ENCODE measurements at regions not wholly inside any gene's neighbourhood (a gene's known extent, or its start where the extent isn't known, plus 50 kb on each side); places are given as distances from the start of the nearest gene placed in this dataset.
A peak's percentile ranks its signal among the peaks of the same experiment; 100 is the strongest.

DNA sequence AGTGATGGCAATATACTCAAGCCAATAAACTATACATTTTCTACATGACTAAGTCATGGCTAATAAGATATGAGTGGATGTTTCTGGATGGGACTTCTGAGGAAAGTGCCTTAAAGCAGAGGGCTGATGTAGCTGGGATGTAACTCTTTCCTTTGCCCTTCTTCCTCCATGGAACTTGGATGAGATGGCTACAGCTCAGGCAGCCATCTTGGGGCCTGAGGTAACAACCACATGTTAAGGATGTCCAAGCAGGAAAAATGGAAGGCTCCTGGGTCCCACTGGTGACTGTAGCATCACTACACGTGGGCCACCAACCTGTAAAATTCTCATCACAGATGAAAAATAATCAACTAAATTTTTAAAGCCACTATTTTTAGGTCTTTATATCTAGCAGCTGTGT is 54.4 kb upstream of the GRIP1 start:
- H3K4me1 Mint-ChIP-seq, result peaks cover 15% of the 10 kb centered on the region
- no peak for ATAC-seq
- ChIA-PET CTCF (interaction anchor here (1.0 kb wide), 1 partner anchor 428 kb away, joined by 3 read pairs; no protein-coding TSS in a partner anchor), POLR2A (no interaction called here)
- peaks cover 5% of the 10 kb centered on the region for H3K9me3 Mint-ChIP-seq
- H3K27ac Mint-ChIP-seq, result 0 out of 2 replicates have a peak overlapping the region, but pooled peaks have one; percentile 88
- no peaks in the 10 kb centered on the region for H3K36me3 Mint-ChIP-seq
- TF ChIP-seq ZNF416 (CRISPR knock-in tag; IDR thresholded peaks at IDR 0.05) (no peak), CREM (CRISPR knock-in tag; IDR thresholded peaks at IDR 0.05) (no peak), NFATC4 (CRISPR knock-in tag; IDR thresholded peaks at IDR 0.05) (no peak), ZNF317 (CRISPR knock-in tag; IDR thresholded peaks at IDR 0.05; ENCODE audit: borderline replicate concordance, low read depth) (no peak), KAT7 (CRISPR knock-in tag; IDR thresholded peaks at IDR 0.05; ENCODE audit: borderline replicate concordance) (no peak), TEAD1 (CRISPR knock-in tag; IDR thresholded peaks at IDR 0.05) (no peak), PRRX2 (CRISPR knock-in tag; IDR thresholded peaks at IDR 0.05) (no peak), GTF2I (CRISPR knock-in tag; conservative IDR thresholded peaks at IDR 0.05) (no peak), RORB (CRISPR knock-in tag; IDR thresholded peaks at IDR 0.05) (no peak), FOXP1 (CRISPR knock-in tag; IDR thresholded peaks at IDR 0.05; ENCODE audit: borderline replicate concordance) (no peak)
- TF ChIP-seq, protein P1, sequence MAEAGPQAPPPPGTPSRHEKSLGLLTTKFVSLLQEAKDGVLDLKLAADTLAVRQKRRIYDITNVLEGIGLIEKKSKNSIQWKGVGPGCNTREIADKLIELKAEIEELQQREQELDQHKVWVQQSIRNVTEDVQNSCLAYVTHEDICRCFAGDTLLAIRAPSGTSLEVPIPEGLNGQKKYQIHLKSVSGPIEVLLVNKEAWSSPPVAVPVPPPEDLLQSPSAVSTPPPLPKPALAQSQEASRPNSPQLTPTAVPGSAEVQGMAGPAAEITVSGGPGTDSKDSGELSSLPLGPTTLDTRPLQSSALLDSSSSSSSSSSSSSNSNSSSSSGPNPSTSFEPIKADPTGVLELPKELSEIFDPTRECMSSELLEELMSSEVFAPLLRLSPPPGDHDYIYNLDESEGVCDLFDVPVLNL (CRISPR knock-in tag; IDR thresholded peaks at IDR 0.05; ENCODE audit: borderline replicate concordance, low read depth), result no peak
- TF ChIP-seq, protein P2, sequence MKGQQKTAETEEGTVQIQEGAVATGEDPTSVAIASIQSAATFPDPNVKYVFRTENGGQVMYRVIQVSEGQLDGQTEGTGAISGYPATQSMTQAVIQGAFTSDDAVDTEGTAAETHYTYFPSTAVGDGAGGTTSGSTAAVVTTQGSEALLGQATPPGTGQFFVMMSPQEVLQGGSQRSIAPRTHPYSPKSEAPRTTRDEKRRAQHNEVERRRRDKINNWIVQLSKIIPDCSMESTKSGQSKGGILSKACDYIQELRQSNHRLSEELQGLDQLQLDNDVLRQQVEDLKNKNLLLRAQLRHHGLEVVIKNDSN (CRISPR knock-in tag; IDR thresholded peaks at IDR 0.05), result no peak
- TF ChIP-seq, protein P3, sequence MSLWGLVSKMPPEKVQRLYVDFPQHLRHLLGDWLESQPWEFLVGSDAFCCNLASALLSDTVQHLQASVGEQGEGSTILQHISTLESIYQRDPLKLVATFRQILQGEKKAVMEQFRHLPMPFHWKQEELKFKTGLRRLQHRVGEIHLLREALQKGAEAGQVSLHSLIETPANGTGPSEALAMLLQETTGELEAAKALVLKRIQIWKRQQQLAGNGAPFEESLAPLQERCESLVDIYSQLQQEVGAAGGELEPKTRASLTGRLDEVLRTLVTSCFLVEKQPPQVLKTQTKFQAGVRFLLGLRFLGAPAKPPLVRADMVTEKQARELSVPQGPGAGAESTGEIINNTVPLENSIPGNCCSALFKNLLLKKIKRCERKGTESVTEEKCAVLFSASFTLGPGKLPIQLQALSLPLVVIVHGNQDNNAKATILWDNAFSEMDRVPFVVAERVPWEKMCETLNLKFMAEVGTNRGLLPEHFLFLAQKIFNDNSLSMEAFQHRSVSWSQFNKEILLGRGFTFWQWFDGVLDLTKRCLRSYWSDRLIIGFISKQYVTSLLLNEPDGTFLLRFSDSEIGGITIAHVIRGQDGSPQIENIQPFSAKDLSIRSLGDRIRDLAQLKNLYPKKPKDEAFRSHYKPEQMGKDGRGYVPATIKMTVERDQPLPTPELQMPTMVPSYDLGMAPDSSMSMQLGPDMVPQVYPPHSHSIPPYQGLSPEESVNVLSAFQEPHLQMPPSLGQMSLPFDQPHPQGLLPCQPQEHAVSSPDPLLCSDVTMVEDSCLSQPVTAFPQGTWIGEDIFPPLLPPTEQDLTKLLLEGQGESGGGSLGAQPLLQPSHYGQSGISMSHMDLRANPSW (CRISPR knock-in tag; conservative IDR thresholded peaks at IDR 0.05; ENCODE audit: low read depth), result no peak
- TF ChIP-seq, protein P4, sequence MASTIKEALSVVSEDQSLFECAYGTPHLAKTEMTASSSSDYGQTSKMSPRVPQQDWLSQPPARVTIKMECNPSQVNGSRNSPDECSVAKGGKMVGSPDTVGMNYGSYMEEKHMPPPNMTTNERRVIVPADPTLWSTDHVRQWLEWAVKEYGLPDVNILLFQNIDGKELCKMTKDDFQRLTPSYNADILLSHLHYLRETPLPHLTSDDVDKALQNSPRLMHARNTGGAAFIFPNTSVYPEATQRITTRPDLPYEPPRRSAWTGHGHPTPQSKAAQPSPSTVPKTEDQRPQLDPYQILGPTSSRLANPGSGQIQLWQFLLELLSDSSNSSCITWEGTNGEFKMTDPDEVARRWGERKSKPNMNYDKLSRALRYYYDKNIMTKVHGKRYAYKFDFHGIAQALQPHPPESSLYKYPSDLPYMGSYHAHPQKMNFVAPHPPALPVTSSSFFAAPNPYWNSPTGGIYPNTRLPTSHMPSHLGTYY (CRISPR knock-in tag; IDR thresholded peaks at IDR 0.05), result no peak
- TF ChIP-seq, protein P5, sequence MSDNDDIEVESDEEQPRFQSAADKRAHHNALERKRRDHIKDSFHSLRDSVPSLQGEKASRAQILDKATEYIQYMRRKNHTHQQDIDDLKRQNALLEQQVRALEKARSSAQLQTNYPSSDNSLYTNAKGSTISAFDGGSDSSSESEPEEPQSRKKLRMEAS (CRISPR knock-in tag; IDR thresholded peaks at IDR 0.05), result no peak
- DNase-seq (ENCODE audit: low spot score), result no peak
- no peaks in the 10 kb centered on the region for H3K27me3 Mint-ChIP-seq (ENCODE audit: low read depth)
- H3K4me3 Mint-ChIP-seq, result no peak overlapping the region

DNA sequence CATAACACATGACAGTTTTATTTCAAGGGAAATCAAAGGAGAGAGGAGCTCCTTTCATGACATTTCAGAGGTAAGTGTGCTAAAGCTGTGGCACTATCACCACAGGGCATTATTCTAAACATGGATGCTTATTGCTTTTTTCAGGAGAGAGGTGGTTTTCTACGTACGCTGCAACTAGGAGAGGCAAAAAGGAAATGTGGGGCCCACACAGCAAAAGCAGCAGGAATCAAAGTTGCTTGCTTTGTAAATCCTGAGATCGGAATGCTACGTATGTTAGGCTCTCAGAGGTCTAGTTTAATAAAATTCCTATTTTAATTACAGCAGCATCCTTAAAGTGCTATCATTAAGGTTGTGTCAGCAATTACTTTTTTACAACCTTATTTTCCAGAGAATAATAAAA is 55.0 kb upstream of the GRIP1 start:
- Mint-ChIP-seq H3K9me3 (peaks cover 5% of the 10 kb centered on the region), H3K27me3 (ENCODE audit: low read depth) (no peaks in the 10 kb centered on the region), H3K4me1 (peaks cover 15% of the 10 kb centered on the region), H3K4me3 (no peak overlapping the region), H3K27ac (peak overlapping the region; percentile 88), H3K36me3 (no peaks in the 10 kb centered on the region)
- POLR2A ChIA-PET, result no interaction called here
- peak; percentile 86 for ATAC-seq
- CTCF ChIA-PET, result interaction anchor here (1.0 kb wide), 1 partner anchor 428 kb away, joined by 3 read pairs; no protein-coding TSS in a partner anchor
- DNase-seq (ENCODE audit: low spot score), result no peak
- TF ChIP-seq MYBL2 (CRISPR knock-in tag; IDR thresholded peaks at IDR 0.05) (no peak), JUN (CRISPR knock-in tag; IDR thresholded peaks at IDR 0.05) (no peak), HMGA2 (CRISPR knock-in tag; IDR thresholded peaks at IDR 0.05) (no peak), ZNF219 (CRISPR knock-in tag; IDR thresholded peaks at IDR 0.05; ENCODE audit: borderline replicate concordance) (no peak), OVOL2 (CRISPR knock-in tag; IDR thresholded peaks at IDR 0.05; ENCODE audit: borderline replicate concordance) (no peak), GTF2I (CRISPR knock-in tag; conservative IDR thresholded peaks at IDR 0.05) (no peak), TEAD4 (CRISPR knock-in tag; IDR thresholded peaks at IDR 0.05) (no peak), RELA (CRISPR knock-in tag; IDR thresholded peaks at IDR 0.05; ENCODE audit: borderline replicate concordance) (no peak)
- TF ChIP-seq, protein P6, sequence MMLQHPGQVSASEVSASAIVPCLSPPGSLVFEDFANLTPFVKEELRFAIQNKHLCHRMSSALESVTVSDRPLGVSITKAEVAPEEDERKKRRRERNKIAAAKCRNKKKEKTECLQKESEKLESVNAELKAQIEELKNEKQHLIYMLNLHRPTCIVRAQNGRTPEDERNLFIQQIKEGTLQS (CRISPR knock-in tag; conservative IDR thresholded peaks at IDR 0.05), result no peak
- TF ChIP-seq, protein P7, sequence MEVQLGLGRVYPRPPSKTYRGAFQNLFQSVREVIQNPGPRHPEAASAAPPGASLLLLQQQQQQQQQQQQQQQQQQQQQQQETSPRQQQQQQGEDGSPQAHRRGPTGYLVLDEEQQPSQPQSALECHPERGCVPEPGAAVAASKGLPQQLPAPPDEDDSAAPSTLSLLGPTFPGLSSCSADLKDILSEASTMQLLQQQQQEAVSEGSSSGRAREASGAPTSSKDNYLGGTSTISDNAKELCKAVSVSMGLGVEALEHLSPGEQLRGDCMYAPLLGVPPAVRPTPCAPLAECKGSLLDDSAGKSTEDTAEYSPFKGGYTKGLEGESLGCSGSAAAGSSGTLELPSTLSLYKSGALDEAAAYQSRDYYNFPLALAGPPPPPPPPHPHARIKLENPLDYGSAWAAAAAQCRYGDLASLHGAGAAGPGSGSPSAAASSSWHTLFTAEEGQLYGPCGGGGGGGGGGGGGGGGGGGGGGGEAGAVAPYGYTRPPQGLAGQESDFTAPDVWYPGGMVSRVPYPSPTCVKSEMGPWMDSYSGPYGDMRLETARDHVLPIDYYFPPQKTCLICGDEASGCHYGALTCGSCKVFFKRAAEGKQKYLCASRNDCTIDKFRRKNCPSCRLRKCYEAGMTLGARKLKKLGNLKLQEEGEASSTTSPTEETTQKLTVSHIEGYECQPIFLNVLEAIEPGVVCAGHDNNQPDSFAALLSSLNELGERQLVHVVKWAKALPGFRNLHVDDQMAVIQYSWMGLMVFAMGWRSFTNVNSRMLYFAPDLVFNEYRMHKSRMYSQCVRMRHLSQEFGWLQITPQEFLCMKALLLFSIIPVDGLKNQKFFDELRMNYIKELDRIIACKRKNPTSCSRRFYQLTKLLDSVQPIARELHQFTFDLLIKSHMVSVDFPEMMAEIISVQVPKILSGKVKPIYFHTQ (CRISPR knock-in tag; IDR thresholded peaks at IDR 0.05), result no peak
- TF ChIP-seq, protein P2 (CRISPR knock-in tag; IDR thresholded peaks at IDR 0.05), result no peak
- TF ChIP-seq, protein P1 (CRISPR knock-in tag; IDR thresholded peaks at IDR 0.05; ENCODE audit: borderline replicate concordance, low read depth), result no peak
